H1 (cell line): ENCODE measurements at regions not wholly inside any gene's neighbourhood (a gene's known extent, or its start where the extent isn't known, plus 50 kb on each side); places are given as distances from the start of the nearest gene placed in this dataset.

Experiments
- CTCF ChIA-PET: fragments of 300-600 bp; sonication (Branson Sonifier 250); formaldehyde crosslinking; loops from one replicate; lab custom pipeline; 2021; ENCODE audit not compliant: partially characterized antibody; lab: Charles Lee
- POLR2A ChIA-PET: fragments of 300-600 bp; sonication (Branson Sonifier 250); formaldehyde crosslinking; loops from one replicate; lab custom pipeline; 2021; ENCODE audit warnings: inconsistent platforms; ENCODE audit not compliant: partially characterized antibody; lab: Charles Lee
- DNase-seq, 2 experiments: peaks; one replicate each; pipeline versions ENCODE4 v3.0.0 to v3.0.0-alpha.2; 2010 to 2022; ENCODE audit warnings: low spot score in 2 of 2, low read depth in 1 of 2, mixed read lengths in 1 of 2
- FAIRE-seq: peaks from 2 replicates; lab custom pipeline; 2011; peaks lifted over from hg19 to GRCh38; lab: Jason Lieb, UNC
- H2AFZ ChIP-seq: 2 replicates; pipeline ENCODE4 v1.8.1; 2012; ENCODE audit warnings: low read length, inconsistent platforms
- H2AK5ac ChIP-seq: 2 replicates; pipeline ENCODE4 v1.6.1; 2013; ENCODE audit warnings: low read depth, low read length
- H2BK120ac ChIP-seq: replicated peaks from 2 replicates; pipeline ENCODE3; 2013; ENCODE audit warnings: low read depth, low read length, inconsistent platforms
- H2BK12ac ChIP-seq: 2 replicates; pipeline ENCODE4 v1.6.1; 2013; ENCODE audit warnings: low read depth, low read length
- H2BK15ac ChIP-seq: 2 replicates; pipeline ENCODE4 v1.6.1; 2013; ENCODE audit warnings: low read length
- H2BK20ac ChIP-seq: 2 replicates; pipeline ENCODE4 v1.6.1; 2013; ENCODE audit warnings: low read length
- H2BK5ac ChIP-seq: 2 replicates; pipeline ENCODE4 v1.6.1; 2013; ENCODE audit warnings: low read depth, low read length
- H3K14ac ChIP-seq: 2 replicates; pipeline ENCODE4 v1.6.1; 2013; ENCODE audit warnings: inconsistent platforms; ENCODE audit not compliant: insufficient read length
- H3K18ac ChIP-seq: 2 replicates; pipeline ENCODE4 v1.6.1; 2013; ENCODE audit warnings: low read length; ENCODE audit errors: extremely low read depth
- H3K23ac ChIP-seq: 2 replicates; pipeline ENCODE4 v1.6.1; 2013; ENCODE audit warnings: inconsistent platforms; ENCODE audit not compliant: insufficient read length
- H3K23me2 ChIP-seq: 2 replicates; pipeline ENCODE4 v1.6.1; 2013; ENCODE audit warnings: low read depth, low read length
- H3K27ac ChIP-seq: 2 replicates; pipeline ENCODE4 v1.6.1; 2011; ENCODE audit warnings: low read depth, low read length, inconsistent platforms
- H3K27me3 ChIP-seq, 4 experiments: replicated peaks in 1 of 4; 1 replicate in 1 of 4; 2 replicates in 3 of 4; pipeline versions ENCODE4 v1.6.1 to v1.8.1; 2011 to 2013; ENCODE audit warnings: low read length in 3 of 4, mild to moderate bottlenecking in 3 of 4, inconsistent platforms in 2 of 4, mixed read lengths in 2 of 4, moderate library complexity in 1 of 4; ENCODE audit not compliant: control insufficient read depth in 3 of 4, insufficient read depth in 3 of 4; ENCODE audit errors: extremely low read depth in 1 of 4
- H3K36me3 ChIP-seq, 4 experiments: 2 replicates each; pipeline versions ENCODE4 v1.6.1 to v1.8.1; 2011 to 2013; ENCODE audit warnings: mild to moderate bottlenecking in 4 of 4, low read length in 3 of 4, moderate library complexity in 2 of 4, control low read depth in 1 of 4, inconsistent platforms in 1 of 4; ENCODE audit not compliant: insufficient read depth in 4 of 4, control insufficient read depth in 2 of 4
- H3K4ac ChIP-seq: replicated peaks from 2 replicates; pipeline ENCODE3; 2013; ENCODE audit warnings: low read length, low read depth, mixed read lengths, inconsistent platforms; ENCODE audit not compliant: insufficient read length
- H3K4me1 ChIP-seq, 4 experiments: replicated peaks in 1 of 4; 1 replicate in 1 of 4; 2 replicates in 3 of 4; pipeline versions ENCODE4 v1.6.1 to v1.8.1; 2011 to 2013; ENCODE audit warnings: low read length in 3 of 4, inconsistent platforms in 2 of 4, mixed read lengths in 1 of 4; ENCODE audit not compliant: insufficient read depth in 4 of 4, control insufficient read depth in 3 of 4
- H3K4me2 ChIP-seq, 2 experiments: 2 replicates each; pipeline versions ENCODE4 v1.6.1 to v1.8.1; 2011 to 2013; ENCODE audit warnings: low read depth in 2 of 2, low read length in 2 of 2, control low read depth in 1 of 2, inconsistent platforms in 1 of 2, mild to moderate bottlenecking in 1 of 2; ENCODE audit not compliant: insufficient read depth in 1 of 2
- H3K4me3 ChIP-seq, 4 experiments: fragments of 200-600, 300-600 bp in 1 of 4; sonication (generic), shearing (Covaris generic), sonication (Bioruptor Twin) in 1 of 4; 2 replicates each; pipeline versions ENCODE4 v1.5.1 to v1.8.1; 2011 to 2016; ENCODE audit warnings: low read length in 4 of 4, low read depth in 3 of 4, control low read depth in 2 of 4, inconsistent platforms in 2 of 4, mild to moderate bottlenecking in 2 of 4, mixed read lengths in 1 of 4, moderate library complexity in 1 of 4; ENCODE audit not compliant: insufficient read depth in 2 of 4; ENCODE audit errors: extremely low read depth in 1 of 4
- H3K56ac ChIP-seq: replicated peaks from 2 replicates; pipeline ENCODE3; 2013; ENCODE audit warnings: low read depth, mild to moderate bottlenecking, mixed read lengths, low read length, inconsistent platforms; ENCODE audit not compliant: insufficient read length
- H3K79me1 ChIP-seq: 2 replicates; pipeline ENCODE4 v1.6.1; 2013; ENCODE audit warnings: low read depth, low read length, control low read depth
- H3K79me2 ChIP-seq, 2 experiments: 2 replicates each; pipeline versions ENCODE4 v1.6.1 to v1.8.1; 2012 to 2013; ENCODE audit warnings: low read length in 2 of 2, mild to moderate bottlenecking in 2 of 2, inconsistent platforms in 1 of 2; ENCODE audit not compliant: insufficient read depth in 2 of 2, control insufficient read depth in 1 of 2
- H3K9ac ChIP-seq, 4 experiments: replicated peaks in 1 of 4; 1 replicate in 1 of 4; 2 replicates in 3 of 4; pipeline versions ENCODE4 v1.6.1 to v1.8.1; 2011 to 2013; ENCODE audit warnings: low read depth in 3 of 4, low read length in 3 of 4, control low read depth in 2 of 4, mild to moderate bottlenecking in 2 of 4, moderate library complexity in 2 of 4, inconsistent platforms in 1 of 4; ENCODE audit errors: extremely low read depth in 1 of 4
- H3K9me3 ChIP-seq, 2 experiments: 2 replicates each; pipeline versions ENCODE4 v1.6.1 to v1.8.1; 2012 to 2013; ENCODE audit warnings: mild to moderate bottlenecking in 2 of 2, moderate library complexity in 2 of 2, control low read depth in 1 of 2, inconsistent platforms in 1 of 2, low read depth in 1 of 2, low read length in 1 of 2, mixed read lengths in 1 of 2; ENCODE audit not compliant: insufficient read depth in 2 of 2
- H4K20me1 ChIP-seq, 2 experiments: replicated peaks in 1 of 2; 2 replicates each; pipeline versions ENCODE3 to v1.8.1; 2011 to 2013; ENCODE audit warnings: inconsistent platforms in 2 of 2, low read length in 2 of 2, mild to moderate bottlenecking in 1 of 2; ENCODE audit not compliant: insufficient read depth in 2 of 2, control insufficient read depth in 1 of 2
- H4K5ac ChIP-seq: 2 replicates; pipeline ENCODE4 v1.6.1; 2013; ENCODE audit warnings: low read length, low read depth, mixed read lengths, inconsistent platforms; ENCODE audit not compliant: insufficient read length
- H4K8ac ChIP-seq: 2 replicates; pipeline ENCODE4 v1.8.0; 2013; ENCODE audit warnings: mild to moderate bottlenecking, moderate library complexity, low read length, inconsistent platforms; ENCODE audit not compliant: insufficient read depth; ENCODE audit errors: extremely low read depth
- H4K91ac ChIP-seq: replicated peaks from 2 replicates; pipeline ENCODE3; 2013; ENCODE audit warnings: low read length, mixed read lengths, inconsistent platforms; ENCODE audit not compliant: insufficient read length
- HDAC2 ChIP-seq, 2 experiments: fragments of 300-600 bp in 1 of 2; sonication (generic) in 1 of 2; IDR thresholded peaks; 2 replicates each; pipeline ENCODE4 v1.6.1; 2011 to 2012; ENCODE audit warnings: low read depth in 2 of 2, low read length in 2 of 2, mild to moderate bottlenecking in 2 of 2, moderate library complexity in 2 of 2, borderline replicate concordance in 1 of 2, inconsistent platforms in 1 of 2
- TAF1 ChIP-seq: IDR thresholded peaks from 2 replicates; pipeline ENCODE4 v1.6.1; 2011; ENCODE audit warnings: mild to moderate bottlenecking, low read depth, low read length
- YY1 ChIP-seq: IDR thresholded peaks from 2 replicates; pipeline ENCODE4 v1.6.1; 2011; ENCODE audit warnings: low read depth, mild to moderate bottlenecking, low read length
- WGBS, 2 experiments: shearing (Covaris generic) in 1 of 2; methylation state at CpG; one replicate each; pipeline versions ENCODE4 v1.1.6 to v1.1.7; 2013 to 2015; ENCODE audit warnings: low lambda C conversion rate in 2 of 2, mixed read lengths in 2 of 2, inconsistent platforms in 1 of 2, low coverage in 1 of 2, missing lambda C conversion rate in 1 of 2; ENCODE audit not compliant: insufficient replicate concordance in 2 of 2, insufficient coverage in 1 of 2, insufficient read length in 1 of 2; ENCODE audit errors: extremely low coverage in 1 of 2, missing lambda C conversion rate in 1 of 2; 5-methylcytosine and 5-hydroxymethylcytosine counted together

- Histone ChIP-seq H4K20me1 (no peaks in the 10 kb centered on the region), H2BK12ac (no peak overlapping the region), H3K4me1 (no peaks in the 10 kb centered on the region), H4K91ac (no peak overlapping the region), H2BK15ac (no peak overlapping the region), H4K5ac (no peak overlapping the region), H2BK20ac (no peak overlapping the region), H3K27me3 (no peaks in the 10 kb centered on the region), H3K23ac (no peak overlapping the region), H2AFZ (no peak overlapping the region), H3K14ac (no peak overlapping the region), H3K9me3 (no peaks in the 10 kb centered on the region), H2BK120ac (no peak overlapping the region), H3K56ac (no peak overlapping the region), H3K79me2 (no peaks in the 10 kb centered on the region), H3K4ac (no peak overlapping the region), H3K4me3 (no peak overlapping the region), H3K27ac (no peak overlapping the region), H3K9ac (no peak overlapping the region), H2BK5ac (no peak overlapping the region), H3K79me1 (no peaks in the 10 kb centered on the region), H3K23me2 (no peaks in the 10 kb centered on the region), H2AK5ac (no peak overlapping the region), H3K36me3 (no peaks in the 10 kb centered on the region)
- POLR2A ChIA-PET: no interaction called here
- WGBS, 2 experiments: 88% methylated on average over 5 of the region's 5 CpGs; no CpG with 5 or more reads in 1 of the 2 experiments
- no peak for TF ChIP-seq YY1
- no peak for TF ChIP-seq HDAC2 (IDR thresholded peaks at IDR 0.05; ENCODE audit: borderline replicate concordance in 1 of 2, low read depth in 2 of 2, low read length in 2 of 2)
- no peak for TF ChIP-seq TAF1
- TF ChIP-seq, all 59 proteins: peak for 0
- no peak overlapping the region for H4K8ac ChIP-seq
- H3K4me2 ChIP-seq: no peak overlapping the region
- CTCF ChIA-PET: no interaction called here
- FAIRE-seq (no peak), DNase-seq (no peak)
- no peak overlapping the region for H3K18ac ChIP-seq
These were observed 133.5 kb upstream of the FAM47B start for GRCh38 chrX:34809096-34809495.
